Natural killer cell (primary cell): ENCODE measurements at regions not wholly inside any gene's neighbourhood (a gene's known extent, or its start where the extent isn't known, plus 50 kb on each side); places are given as distances from the start of the nearest gene placed in this dataset.

Experiments used
- ATAC-seq, 3 donors: fragments of 150-1000 bp in 2 of 3; fragments of 200-7000 bp in 1 of 3; cut with Tn5 transposase; 1 replicate in 1 of 3; 2 replicates in 2 of 3; pipeline ENCODE4 v1.10.0; 2021; ENCODE audit warnings: mild to moderate bottlenecking in 2 of 3, moderate library complexity in 2 of 3
- DNase-seq, 2 donors: peaks; one replicate each; pipeline versions ENCODE4 v3.0.0 to v3.0.0-alpha.2; 2013 to 2021; ENCODE audit warnings: mixed read lengths in 1 of 2
- H3K27ac ChIP-seq: one replicate; pipeline ENCODE4 v1.5.1; 2013; ENCODE audit warnings: mild to moderate bottlenecking, low read length
- H3K27me3 ChIP-seq: one replicate; pipeline ENCODE4 v1.6.1; 2013; ENCODE audit warnings: low read length; ENCODE audit not compliant: control insufficient read depth, insufficient read depth
- H3K36me3 ChIP-seq: one replicate; pipeline ENCODE4 v1.6.1; 2013; ENCODE audit warnings: low read length; ENCODE audit not compliant: control insufficient read depth, insufficient read depth
- H3K4me1 ChIP-seq: one replicate; pipeline ENCODE4 v1.6.1; 2013; ENCODE audit warnings: low read length; ENCODE audit not compliant: control insufficient read depth, insufficient read depth
- H3K4me3 ChIP-seq: one replicate; pipeline ENCODE4 v1.5.1; 2013; ENCODE audit warnings: low read length
- H3K9me3 ChIP-seq: one replicate; pipeline ENCODE4 v1.6.1; 2013; ENCODE audit warnings: low read length; ENCODE audit not compliant: control insufficient read depth, insufficient read depth
- H3K27ac Mint-ChIP-seq, 2 donors: one replicate each; pipeline ENCODE4 v1.8.0; 2022; ENCODE audit warnings: mild to moderate bottlenecking in 2 of 2, mixed read lengths in 2 of 2, moderate library complexity in 1 of 2
- H3K27me3 Mint-ChIP-seq, 2 donors: one replicate each; pipeline ENCODE4 v1.8.0; 2022; ENCODE audit warnings: low read depth in 2 of 2, mixed read lengths in 2 of 2
- H3K36me3 Mint-ChIP-seq: one replicate; pipeline ENCODE4 v1.8.0; 2022; ENCODE audit warnings: mixed read lengths
- H3K4me1 Mint-ChIP-seq, 2 donors: one replicate each; pipeline ENCODE4 v1.8.0; 2022; ENCODE audit warnings: mixed read lengths in 2 of 2
- H3K4me3 Mint-ChIP-seq: one replicate; pipeline ENCODE4 v1.8.0; 2022; ENCODE audit warnings: mild to moderate bottlenecking, moderate library complexity, mixed read lengths
- H3K9me3 Mint-ChIP-seq, 2 donors: one replicate each; pipeline ENCODE4 v1.8.0; 2022; ENCODE audit warnings: mixed read lengths in 2 of 2
- CTCF ChIP-seq: fragments of 200-600 bp; IDR thresholded peaks from one replicate; pipeline ENCODE4 v1.8.0; 2022; ENCODE audit warnings: antibody characterized with exemption
- WGBS: methylation state at CpG from one replicate; pipeline ENCODE4 v1.1.7; 2013; ENCODE audit warnings: missing lambda C conversion rate; ENCODE audit not compliant: insufficient coverage; 5-methylcytosine and 5-hydroxymethylcytosine counted together
- intact Hi-C: fragments of 100-400 bp; cut with micrococcal nuclease; formaldehyde crosslinking; loops from one replicate; pipeline ENCODE4 v1.14.2; 2022

GRCh38 chr17:33481652-33482051 is 188.6 kb upstream of the ASIC2 start:
- H3K36me3 ChIP-seq = no peaks in the 10 kb centered on the region
- peaks cover 0 to 3% of the 10 kb centered on the region in 2 donors for H3K27me3 Mint-ChIP-seq
- no peaks in the 10 kb centered on the region for H3K4me1 Mint-ChIP-seq
- intact Hi-C loops = no loop called here
- H3K4me3 ChIP-seq = no peak overlapping the region
- H3K4me3 Mint-ChIP-seq = no peak overlapping the region
- no peaks in the 10 kb centered on the region for H3K27me3 ChIP-seq
- no peak overlapping the region for H3K27ac ChIP-seq
- no peaks in the 10 kb centered on the region for H3K9me3 Mint-ChIP-seq
- ATAC-seq (no peak), DNase-seq (no peak)
- H3K4me1 ChIP-seq = no peaks in the 10 kb centered on the region
- TF ChIP-seq CTCF = no peak
- WGBS = 60% methylated on average over 4 of the region's 4 CpGs
- H3K27ac Mint-ChIP-seq = no peak overlapping the region
- H3K9me3 ChIP-seq = no peaks in the 10 kb centered on the region
- H3K36me3 Mint-ChIP-seq = no peaks in the 10 kb centered on the region

GRCh38 chr17:33482636-33483035 is 189.5 kb upstream of the ASIC2 start:
- Mint-ChIP-seq H3K27ac (no peak overlapping the region), H3K36me3 (no peaks in the 10 kb centered on the region), H3K4me3 (no peak overlapping the region), H3K27me3 (peaks cover 0 to 3% of the 10 kb centered on the region in 2 donors), H3K9me3 (no peaks in the 10 kb centered on the region), H3K4me1 (no peaks in the 10 kb centered on the region)
- Histone ChIP-seq H3K4me1 (no peaks in the 10 kb centered on the region), H3K27ac (no peak overlapping the region), H3K4me3 (no peak overlapping the region), H3K27me3 (no peaks in the 10 kb centered on the region), H3K9me3 (no peaks in the 10 kb centered on the region), H3K36me3 (no peaks in the 10 kb centered on the region)
- ATAC-seq (no peak), DNase-seq (no peak)
- TF ChIP-seq CTCF = no peak
- intact Hi-C loops = no loop called here
- WGBS = 96% methylated on average over 4 of the region's 4 CpGs

- H3K27me3 Mint-ChIP-seq = peaks cover 0 to 3% of the 10 kb centered on the region in 2 donors
- Histone ChIP-seq H3K27ac (no peak overlapping the region), H3K4me1 (no peaks in the 10 kb centered on the region), H3K9me3 (no peaks in the 10 kb centered on the region), H3K4me3 (no peak overlapping the region), H3K36me3 (no peaks in the 10 kb centered on the region), H3K27me3 (no peaks in the 10 kb centered on the region)
- H3K36me3 Mint-ChIP-seq = no peaks in the 10 kb centered on the region
- H3K27ac Mint-ChIP-seq = no peak overlapping the region
- ATAC-seq = no peak
- no peaks in the 10 kb centered on the region for H3K9me3 Mint-ChIP-seq
- DNase-seq = no peak
- no peak for TF ChIP-seq CTCF
- intact Hi-C loops = no loop called here
- 96% methylated on average over 2 of the region's 2 CpGs for WGBS
- H3K4me1 Mint-ChIP-seq = no peaks in the 10 kb centered on the region
- no peak overlapping the region for H3K4me3 Mint-ChIP-seq
These were observed 191.5 kb upstream of the ASIC2 start for GRCh38 chr17:33484559-33484958.

GRCh38 chr17:33486135-33486885 is 193.2 kb upstream of the ASIC2 start:
- intact Hi-C loops = no loop called here
- Histone ChIP-seq H3K27me3 (no peaks in the 10 kb centered on the region), H3K4me1 (no peaks in the 10 kb centered on the region), H3K36me3 (no peaks in the 10 kb centered on the region), H3K4me3 (no peak overlapping the region), H3K27ac (no peak overlapping the region), H3K9me3 (no peaks in the 10 kb centered on the region)
- ATAC-seq (no peak), DNase-seq (no peak)
- Mint-ChIP-seq H3K4me3 (no peak overlapping the region), H3K27me3 (peaks cover 6 to 7% of the 10 kb centered on the region in 2 donors), H3K27ac (no peak overlapping the region), H3K36me3 (no peaks in the 10 kb centered on the region), H3K4me1 (no peaks in the 10 kb centered on the region), H3K9me3 (no peaks in the 10 kb centered on the region)
- no peak for TF ChIP-seq CTCF
- 84% methylated on average over 5 of the region's 5 CpGs for WGBS
